ENCODE measurements at regions not wholly inside any gene's neighbourhood (a gene's known extent, or its start where the extent isn't known, plus 50 kb on each side); places are given as distances from the start of the nearest gene placed in this dataset.

DNA sequence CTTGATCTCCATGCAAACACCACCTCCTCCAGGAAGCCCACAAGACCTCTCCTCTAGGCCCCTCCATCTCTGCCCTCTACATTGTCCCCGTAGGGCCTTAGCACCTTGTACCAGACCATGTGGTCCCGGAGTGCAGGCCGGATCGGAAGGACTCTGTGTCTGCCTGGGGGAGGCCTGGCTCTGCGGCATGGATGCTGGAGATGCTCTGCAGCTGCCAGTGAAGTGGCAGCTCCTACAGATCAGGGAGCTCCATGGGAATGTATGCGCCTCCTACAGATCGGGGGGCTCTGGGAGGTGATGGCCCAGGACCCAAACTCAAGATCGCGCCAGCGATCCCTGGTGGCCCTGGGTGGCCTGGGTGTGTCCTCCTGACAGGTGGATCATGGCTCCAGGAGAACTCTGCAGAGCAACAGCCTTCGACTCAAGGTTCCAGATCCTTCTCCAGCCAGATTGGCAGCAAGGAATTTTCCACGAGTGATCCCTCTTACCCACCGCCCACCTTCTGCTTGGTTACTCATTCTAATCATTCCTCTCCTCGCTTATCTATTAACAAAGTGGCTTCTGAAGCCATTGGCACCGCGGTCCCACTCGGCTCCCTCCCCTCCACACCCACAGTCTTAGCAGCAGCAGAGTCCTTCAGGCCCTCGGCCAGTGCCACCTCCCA, 67.3 kb downstream of the ADRA2C start:
- Histone ChIP-seq H3K9me3 (ENCODE audit: control insufficient read depth, low read depth, low read length) (no peaks in the 10 kb centered on the region), H3K4me1 (ENCODE audit: control insufficient read depth, insufficient read depth, low read length) (no peaks in the 10 kb centered on the region), H3K27me3 (ENCODE audit: control insufficient read depth, insufficient read depth, low read length) (peaks cover 10% of the 10 kb centered on the region), H3K4me3 (ENCODE audit: low read length) (no peak overlapping the region), H3K36me3 (ENCODE audit: control insufficient read depth, insufficient read depth, low read length) (no peaks in the 10 kb centered on the region), H3K27ac (ENCODE audit: low read length) (no peak overlapping the region)
- DNase-seq = no peak
- WGBS (ENCODE audit: insufficient coverage, low lambda C conversion rate) = 57% methylated on average over 1 of the region's 18 CpGs

DNA sequence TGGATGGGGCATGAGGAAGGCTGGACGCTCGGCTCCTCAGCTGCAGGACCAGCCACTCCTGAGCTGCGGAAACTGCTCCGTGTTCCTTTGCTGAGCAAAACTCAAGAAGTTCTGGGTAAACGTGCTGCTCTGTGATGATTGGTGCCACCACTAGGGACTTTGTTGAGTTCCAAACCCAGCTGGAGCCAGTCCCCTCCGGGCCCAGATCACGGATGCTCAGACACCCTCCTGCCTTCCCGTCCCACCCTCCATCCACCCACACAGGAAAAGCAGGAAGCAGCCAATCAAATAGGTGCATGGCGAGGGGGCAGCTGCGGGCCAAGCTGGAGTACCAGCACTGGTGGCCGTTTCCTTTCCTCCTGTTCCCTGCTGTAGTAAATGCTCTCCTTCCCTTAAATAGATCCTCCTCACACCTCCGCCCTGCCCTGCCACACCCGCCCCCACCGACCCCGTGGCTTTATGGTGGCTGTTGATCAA, 68.0 kb downstream of the ADRA2C start:
- WGBS (ENCODE audit: insufficient coverage, low lambda C conversion rate) = no CpG with 5 or more reads among the region's 15 CpGs

DNA sequence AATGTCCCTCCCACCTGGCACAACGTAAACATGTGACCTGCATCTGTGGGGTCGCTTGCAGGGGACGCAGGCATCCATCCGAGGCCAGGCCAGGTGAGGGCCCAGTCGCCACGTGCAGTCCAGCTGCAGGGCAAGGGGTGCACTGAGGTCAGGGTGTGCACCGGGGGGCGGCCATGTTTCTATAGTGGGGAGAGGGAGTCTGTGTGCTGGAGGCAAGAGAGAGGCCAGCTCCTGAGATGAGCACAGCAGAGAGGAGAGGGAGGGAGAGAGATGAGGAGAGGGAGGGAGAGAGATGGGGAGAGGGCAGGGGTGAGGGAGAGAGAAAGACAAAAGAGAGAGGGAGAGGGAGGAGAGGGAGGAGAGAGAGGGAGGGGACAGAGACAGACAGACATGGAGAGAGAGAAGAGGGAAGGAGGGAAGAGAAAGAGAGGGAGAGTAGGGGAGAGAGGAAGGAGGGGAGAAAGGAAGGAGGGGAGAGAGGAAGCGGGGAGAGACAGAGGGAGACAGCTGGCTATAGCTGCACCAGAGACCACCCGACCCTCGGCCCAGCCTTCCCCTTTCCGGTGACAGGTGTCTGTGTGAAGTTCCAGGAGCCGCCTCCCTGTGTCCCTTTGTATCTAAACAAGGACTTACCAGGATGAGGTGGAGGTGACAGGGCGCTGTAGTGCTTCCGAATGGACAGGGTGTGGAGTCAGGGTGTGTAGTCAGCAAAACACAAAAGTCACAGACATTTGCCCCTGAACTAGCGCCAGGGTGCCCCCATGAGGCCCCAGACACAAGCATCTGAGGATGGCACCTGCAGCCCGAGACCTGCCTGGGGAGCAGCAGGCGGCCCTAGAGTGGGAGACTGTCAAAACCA, 68.7 kb downstream of the ADRA2C start:
- no peak overlapping the region for H3K27ac ChIP-seq (ENCODE audit: low read length)
- no peak for DNase-seq
- H3K9me3 ChIP-seq (ENCODE audit: control insufficient read depth, low read depth, low read length) = no peaks in the 10 kb centered on the region
- 80% methylated on average over 1 of the region's 18 CpGs for WGBS (ENCODE audit: insufficient coverage, low lambda C conversion rate)
- H3K4me3 ChIP-seq (ENCODE audit: low read length) = no peak overlapping the region
- H3K27me3 ChIP-seq (ENCODE audit: control insufficient read depth, insufficient read depth, low read length) = peaks cover 10% of the 10 kb centered on the region
- H3K36me3 ChIP-seq (ENCODE audit: control insufficient read depth, insufficient read depth, low read length) = no peaks in the 10 kb centered on the region
- H3K4me1 ChIP-seq (ENCODE audit: control insufficient read depth, insufficient read depth, low read length) = no peaks in the 10 kb centered on the region

More for the DNA sequence above, 68.0 kb downstream of the ADRA2C start:
- no peaks in the 10 kb centered on the region for H3K36me3 ChIP-seq (ENCODE audit: control insufficient read depth, insufficient read depth, low read length)
- DNase-seq = no peak
- no peaks in the 10 kb centered on the region for H3K9me3 ChIP-seq (ENCODE audit: control insufficient read depth, low read depth, low read length)
- no peak overlapping the region for H3K27ac ChIP-seq (ENCODE audit: low read length)
- H3K4me1 ChIP-seq (ENCODE audit: control insufficient read depth, insufficient read depth, low read length) = no peaks in the 10 kb centered on the region
- no peak overlapping the region for H3K4me3 ChIP-seq (ENCODE audit: low read length)
- H3K27me3 ChIP-seq (ENCODE audit: control insufficient read depth, insufficient read depth, low read length) = peaks cover 10% of the 10 kb centered on the region

- no peak overlapping the region for H3K4me3 ChIP-seq (ENCODE audit: low read length)
- DNase-seq = no peak
- H3K27ac ChIP-seq (ENCODE audit: low read length) = no peak overlapping the region
- H3K27me3 ChIP-seq (ENCODE audit: control insufficient read depth, insufficient read depth, low read length) = peaks cover 10% of the 10 kb centered on the region
- no peaks in the 10 kb centered on the region for H3K36me3 ChIP-seq (ENCODE audit: control insufficient read depth, insufficient read depth, low read length)
- no peaks in the 10 kb centered on the region for H3K9me3 ChIP-seq (ENCODE audit: control insufficient read depth, low read depth, low read length)
- 80% methylated on average over 1 of the region's 22 CpGs for WGBS (ENCODE audit: insufficient coverage, low lambda C conversion rate)
- no peaks in the 10 kb centered on the region for H3K4me1 ChIP-seq (ENCODE audit: control insufficient read depth, insufficient read depth, low read length)
Observed at GRCh38 chr4:3835527-3836405, 69.6 kb downstream of the ADRA2C start.

DNA sequence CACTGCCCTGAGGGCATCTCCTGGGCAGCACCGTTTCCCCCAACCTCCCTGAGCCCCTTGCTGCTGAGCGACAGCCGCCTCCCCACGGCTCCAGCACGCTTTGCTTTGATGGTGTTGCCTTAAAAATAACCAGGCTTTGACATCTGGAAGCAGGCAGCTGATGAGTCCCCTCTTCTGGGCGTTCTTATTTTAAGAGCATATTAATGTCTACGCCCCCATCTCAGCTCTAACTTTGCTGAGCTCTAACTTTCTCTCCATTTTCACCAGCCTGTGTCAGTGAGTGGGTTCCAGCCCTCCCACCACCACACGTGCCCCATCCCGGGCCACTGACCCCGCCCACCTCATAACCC, 70.2 kb downstream of the ADRA2C start:
- Histone ChIP-seq H3K4me3 (ENCODE audit: low read length) (no peak overlapping the region), H3K36me3 (ENCODE audit: control insufficient read depth, insufficient read depth, low read length) (no peaks in the 10 kb centered on the region), H3K27me3 (ENCODE audit: control insufficient read depth, insufficient read depth, low read length) (peaks cover 10% of the 10 kb centered on the region), H3K27ac (ENCODE audit: low read length) (no peak overlapping the region), H3K4me1 (ENCODE audit: control insufficient read depth, insufficient read depth, low read length) (no peaks in the 10 kb centered on the region), H3K9me3 (ENCODE audit: control insufficient read depth, low read depth, low read length) (no peaks in the 10 kb centered on the region)
- WGBS (ENCODE audit: insufficient coverage, low lambda C conversion rate) = no CpG with 5 or more reads among the region's 10 CpGs
- no peak for DNase-seq

GRCh38 chr4:3836756-3837601, 70.8 kb downstream of the ADRA2C start:
- no peaks in the 10 kb centered on the region for H3K4me1 ChIP-seq (ENCODE audit: control insufficient read depth, insufficient read depth, low read length)
- no peaks in the 10 kb centered on the region for H3K36me3 ChIP-seq (ENCODE audit: control insufficient read depth, insufficient read depth, low read length)
- DNase-seq = no peak
- no peaks in the 10 kb centered on the region for H3K9me3 ChIP-seq (ENCODE audit: control insufficient read depth, low read depth, low read length)
- no peak overlapping the region for H3K27ac ChIP-seq (ENCODE audit: low read length)
- WGBS (ENCODE audit: insufficient coverage, low lambda C conversion rate) = no CpG with 5 or more reads among the region's 14 CpGs
- H3K27me3 ChIP-seq (ENCODE audit: control insufficient read depth, insufficient read depth, low read length) = peaks cover 10% of the 10 kb centered on the region
- no peak overlapping the region for H3K4me3 ChIP-seq (ENCODE audit: low read length)

DNA sequence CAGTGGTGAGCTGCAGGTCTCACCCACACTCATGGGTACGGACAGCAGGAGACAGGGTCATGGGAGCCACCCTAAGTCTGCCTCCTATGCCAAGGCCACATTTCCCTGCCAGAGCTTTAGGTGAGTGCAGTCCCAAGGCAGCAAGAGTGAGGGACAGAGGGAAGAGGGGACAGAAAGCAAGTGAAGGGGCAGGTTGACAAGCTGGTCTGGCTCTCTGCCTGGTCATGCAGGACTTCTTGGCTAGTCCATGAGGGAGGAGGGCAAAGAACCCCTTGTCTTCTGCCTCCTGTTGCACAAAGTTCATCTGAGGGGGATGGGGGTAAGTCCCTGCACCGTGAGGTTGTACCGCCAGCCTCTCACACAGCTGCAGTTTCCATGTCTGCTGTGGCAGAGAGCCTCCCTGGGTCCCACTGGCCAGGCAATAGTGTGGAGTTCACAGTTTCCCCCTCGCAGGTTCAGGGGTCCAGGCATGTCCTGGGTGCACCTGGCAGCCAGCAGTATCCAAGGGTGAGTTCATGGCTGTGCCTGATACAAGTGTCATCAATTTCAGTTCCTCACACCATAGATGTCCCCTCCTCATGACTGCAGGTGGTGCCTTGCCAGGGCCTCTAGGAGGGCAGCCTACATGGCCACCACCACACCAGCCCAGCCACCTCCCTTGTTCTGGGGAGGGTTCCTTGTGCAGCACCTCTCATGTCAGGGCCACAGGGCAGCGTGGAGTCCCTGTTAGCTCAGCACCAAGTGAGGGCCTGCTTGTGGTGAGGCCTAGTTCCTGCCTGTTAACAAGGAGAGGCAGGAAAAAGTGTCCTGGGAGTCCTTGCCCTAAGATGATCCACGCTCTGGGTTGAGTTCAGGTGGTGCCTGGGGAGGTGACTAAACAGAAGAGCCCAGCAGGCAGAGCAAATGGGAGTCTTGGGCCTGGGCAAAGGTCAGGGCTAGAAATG, 72.5 kb downstream of the ADRA2C start:
- DNase-seq = no peak
- no CpG with 5 or more reads among the region's 6 CpGs for WGBS (ENCODE audit: insufficient coverage, low lambda C conversion rate)
- no peak overlapping the region for H3K4me3 ChIP-seq (ENCODE audit: low read length)
- no peaks in the 10 kb centered on the region for H3K4me1 ChIP-seq (ENCODE audit: control insufficient read depth, insufficient read depth, low read length)
- no peaks in the 10 kb centered on the region for H3K9me3 ChIP-seq (ENCODE audit: control insufficient read depth, low read depth, low read length)
- no peak overlapping the region for H3K27ac ChIP-seq (ENCODE audit: low read length)
- H3K27me3 ChIP-seq (ENCODE audit: control insufficient read depth, insufficient read depth, low read length) = peaks cover 20% of the 10 kb centered on the region
- no peaks in the 10 kb centered on the region for H3K36me3 ChIP-seq (ENCODE audit: control insufficient read depth, insufficient read depth, low read length)

DNA sequence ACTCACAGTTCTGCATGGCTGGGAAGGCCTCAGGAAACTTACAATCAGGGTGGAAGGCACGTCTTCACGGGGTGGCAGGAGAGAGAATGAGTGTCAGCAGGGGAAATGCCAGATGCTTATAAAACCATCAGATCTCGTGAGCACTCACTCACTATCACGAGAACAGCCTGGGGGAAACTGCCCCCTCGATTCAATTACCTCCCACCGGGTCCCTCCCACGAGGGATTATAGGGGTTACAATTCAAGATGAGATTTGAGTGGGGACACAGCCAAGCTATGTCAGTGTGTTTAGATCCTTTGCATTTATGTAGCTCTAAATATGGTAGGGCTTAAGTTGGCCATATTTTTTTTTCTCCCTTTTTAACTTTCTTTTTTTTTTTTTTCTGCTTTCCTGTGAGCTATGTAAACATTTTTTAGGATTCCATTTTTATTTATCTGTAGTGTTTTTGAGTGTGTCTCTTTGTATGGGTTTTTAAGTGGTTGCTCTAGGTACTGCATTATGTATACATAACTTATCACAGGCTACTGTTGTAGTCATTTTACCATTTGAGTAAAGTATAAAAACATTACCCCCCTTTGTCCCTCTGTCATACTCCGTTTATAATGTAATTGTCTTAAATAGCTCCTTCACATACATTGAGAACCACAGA, 79.0 kb downstream of the ADRA2C start:
- WGBS (ENCODE audit: insufficient coverage, low lambda C conversion rate) = 67% methylated on average over 1 of the region's 8 CpGs
- H3K36me3 ChIP-seq (ENCODE audit: control insufficient read depth, insufficient read depth, low read length) = no peaks in the 10 kb centered on the region
- no peak for DNase-seq
- H3K9me3 ChIP-seq (ENCODE audit: control insufficient read depth, low read depth, low read length) = no peaks in the 10 kb centered on the region
- no peaks in the 10 kb centered on the region for H3K4me1 ChIP-seq (ENCODE audit: control insufficient read depth, insufficient read depth, low read length)
- H3K27ac ChIP-seq (ENCODE audit: low read length) = no peak overlapping the region
- H3K27me3 ChIP-seq (ENCODE audit: control insufficient read depth, insufficient read depth, low read length) = peaks cover 14% of the 10 kb centered on the region
- no peak overlapping the region for H3K4me3 ChIP-seq (ENCODE audit: low read length)

Measured in large intestine (tissue), 3 donors.